K562 (cell line): ENCODE measurements at regions not wholly inside any gene's neighbourhood (a gene's known extent, or its start where the extent isn't known, plus 50 kb on each side); places are given as distances from the start of the nearest gene placed in this dataset.
A peak's percentile ranks its signal among the peaks of the same experiment; 100 is the strongest.

ENCODE experiments used
- ATAC-seq: fragments of 200-7000 bp; cut with Tn5 transposase; 3 replicates; pipeline ENCODE4 v1.9.1; 2020; ENCODE audit warnings: moderate library complexity
- BruUV-seq: library from RNA; stranded (reverse); fragments of 400-500 nt; replicated peaks from 2 replicates; lab custom pipeline; 2021; lab: Mats Ljungman, UMichigan
- CTCF ChIA-PET: fragments of 300-600 bp; formaldehyde crosslinking; extraction: SDS; loops from one replicate; lab custom pipeline; 2021; ENCODE audit warnings: low intra/inter-chr PET ratio; lab: Yijun Ruan, JAX
- POLR2A ChIA-PET: fragments of 300-600, 350-650 bp; sonication (Branson Sonifier 250); formaldehyde crosslinking; extraction: SDS; loops from one replicate; lab custom pipeline; 2021; ENCODE audit warnings: antibody characterized with exemption, inconsistent platforms; lab: Yijun Ruan, JAX
- DNase-seq, 4 experiments: peaks; one replicate each; pipeline versions ENCODE4 v3.0.0 to v3.0.0-alpha.2; 2011 to 2018; ENCODE audit warnings: low spot score in 3 of 4, mixed read lengths in 3 of 4; ENCODE audit errors: extremely low read depth in 1 of 4
- FAIRE-seq: peaks from 2 replicates; lab custom pipeline; 2011; peaks lifted over from hg19 to GRCh38; lab: Jason Lieb, UNC
- H2AFZ ChIP-seq: 2 replicates; pipeline ENCODE4 v1.6.0; 2011; ENCODE audit warnings: low read depth, low read length, control low read depth, inconsistent platforms
- H3K27ac ChIP-seq: fragments of 200-600 bp; 3 replicates; pipeline ENCODE4 v1.8.0; 2011; ENCODE audit warnings: low read depth, mild to moderate bottlenecking, control low read depth, inconsistent platforms, low read length, moderate library complexity, mixed read lengths; ENCODE audit errors: extremely low read depth
- H3K27me3 ChIP-seq, 2 experiments: fragments of 300-600 bp in 1 of 2; 2 replicates in 1 of 2; 3 replicates in 1 of 2; pipeline versions ENCODE4 v1.6.0 to v1.8.0; 2011; ENCODE audit warnings: inconsistent platforms in 2 of 2, low read length in 2 of 2, mild to moderate bottlenecking in 1 of 2, mixed read lengths in 1 of 2, moderate library complexity in 1 of 2; ENCODE audit not compliant: control insufficient read depth in 2 of 2, insufficient read depth in 2 of 2
- H3K36me3 ChIP-seq: fragments of 300-600 bp; 3 replicates; pipeline ENCODE4 v1.8.0; 2011; ENCODE audit warnings: mild to moderate bottlenecking, low read length, inconsistent platforms; ENCODE audit not compliant: control insufficient read depth, insufficient read depth
- H3K4me1 ChIP-seq, 2 experiments: fragments of 200-600 bp in 1 of 2; replicated peaks in 1 of 2; 2 replicates in 1 of 2; 3 replicates in 1 of 2; pipeline versions ENCODE4 v1.5.1 to v1.8.0; 2011; ENCODE audit warnings: inconsistent platforms in 2 of 2, low read length in 2 of 2, mild to moderate bottlenecking in 1 of 2, mixed read lengths in 1 of 2, moderate library complexity in 1 of 2; ENCODE audit not compliant: control insufficient read depth in 2 of 2, insufficient read depth in 2 of 2
- H3K4me2 ChIP-seq: 2 replicates; pipeline ENCODE4 v1.6.1; 2011; ENCODE audit warnings: low read length, control low read depth, inconsistent platforms, mixed read lengths; ENCODE audit not compliant: insufficient read depth
- H3K4me3 ChIP-seq: fragments of 200-600 bp; sonication (generic), shearing (Covaris generic); 2 replicates; pipeline ENCODE4 v1.5.1; 2016; ENCODE audit warnings: control low read depth, inconsistent platforms
- H3K79me2 ChIP-seq: fragments of 200-600 bp; 3 replicates; pipeline ENCODE4 v1.8.0; 2011; ENCODE audit warnings: low read length, inconsistent platforms; ENCODE audit not compliant: control insufficient read depth, insufficient read depth
- H3K9ac ChIP-seq, 2 experiments: 2 replicates each; pipeline versions ENCODE4 v1.6.0 to v1.6.1; 2011; ENCODE audit warnings: low read depth in 2 of 2, low read length in 2 of 2, control low read depth in 1 of 2, inconsistent platforms in 1 of 2, mild to moderate bottlenecking in 1 of 2, mixed read lengths in 1 of 2; ENCODE audit not compliant: insufficient read depth in 1 of 2
- H3K9me1 ChIP-seq: one replicate; pipeline ENCODE4 v1.6.0; 2011; ENCODE audit warnings: inconsistent platforms, mild to moderate bottlenecking, low read length, moderate library complexity; ENCODE audit not compliant: control insufficient read depth, insufficient read depth
- H3K9me3 ChIP-seq: replicated peaks from 2 replicates; pipeline ENCODE4 v1.5.1; 2011; ENCODE audit warnings: low read depth, low read length, inconsistent platforms; ENCODE audit not compliant: control insufficient read depth, insufficient read depth
- H4K20me1 ChIP-seq: replicated peaks from 2 replicates; pipeline ENCODE4 v1.6.1; 2011; ENCODE audit warnings: low read length, inconsistent platforms, mixed read lengths; ENCODE audit not compliant: control insufficient read depth, insufficient read depth
- FOXJ2 ChIP-seq: fragments of 200-800 bp; sonication (Bioruptor generic); IDR thresholded peaks from 2 replicates; pipeline ENCODE4 v1.6.1; 2016; ENCODE audit warnings: missing genetic modification characterization, missing compliant biosample characterization
- FOXK1 ChIP-seq: sonication (generic); formaldehyde crosslinking; IDR thresholded peaks from 2 replicates; pipeline ENCODE4 v1.8.0; 2022; ENCODE audit warnings: missing genetic modification reagents, mild to moderate bottlenecking, borderline replicate concordance
- GTF2A2 ChIP-seq: IDR thresholded peaks from 2 replicates; pipeline ENCODE4 v1.6.1; 2016; ENCODE audit warnings: mild to moderate bottlenecking, missing genetic modification characterization, missing compliant biosample characterization
- GTF2E2 ChIP-seq: fragments of 200-800 bp; sonication (Bioruptor generic); IDR thresholded peaks from 2 replicates; pipeline ENCODE4 v1.6.1; 2016; ENCODE audit warnings: missing genetic modification characterization, missing compliant biosample characterization
- MTF1 ChIP-seq: fragments of 250-450 bp; sonication (Bioruptor Pico); IDR thresholded peaks from 2 replicates; pipeline ENCODE4 v1.9.0; 2021; ENCODE audit warnings: moderate library complexity, mild to moderate bottlenecking, inconsistent platforms, borderline replicate concordance
- MYBL2 ChIP-seq, 2 experiments: fragments of 450-650 bp in 1 of 2; sonication (generic) in 1 of 2; formaldehyde crosslinking in 1 of 2; IDR thresholded peaks; 2 replicates each; pipeline versions ENCODE4 v1.6.1 to v1.8.1; 2017 to 2022; ENCODE audit warnings: borderline replicate concordance in 1 of 2, inconsistent platforms in 1 of 2, low read depth in 1 of 2, mild to moderate bottlenecking in 1 of 2, missing genetic modification reagents in 1 of 2, moderate library complexity in 1 of 2
- NFIX ChIP-seq: fragments of 250-450 bp; sonication (Bioruptor Pico); IDR thresholded peaks from 2 replicates; pipeline ENCODE4 v1.4.0; 2020; ENCODE audit warnings: low read depth, mild to moderate bottlenecking, moderate library complexity
- RNF219 ChIP-seq: fragments of 250-450 bp; sonication (Bioruptor Pico); IDR thresholded peaks from 2 replicates; pipeline ENCODE4 v1.5.0; 2022; ENCODE audit warnings: mild to moderate bottlenecking
- SMAD2 ChIP-seq: fragments of 150-350 bp; IDR thresholded peaks from 2 replicates; pipeline ENCODE4 v1.6.1; 2014; ENCODE audit warnings: low read depth, mild to moderate bottlenecking, low read length
- SMAD4 ChIP-seq: fragments of 250-450 bp; sonication (Bioruptor Pico); conservative IDR thresholded peaks from 2 replicates; pipeline ENCODE4 v1.8.0; 2021; ENCODE audit warnings: inconsistent platforms, mild to moderate bottlenecking, moderate library complexity
- STAT5B ChIP-seq: fragments of 250-450 bp; sonication (Bioruptor Pico); IDR thresholded peaks from 2 replicates; pipeline ENCODE4 v1.8.0; 2021; ENCODE audit warnings: mild to moderate bottlenecking, inconsistent platforms
- TCF7 ChIP-seq: sonication (generic); IDR thresholded peaks from 2 replicates; pipeline ENCODE4 v1.6.1; 2016; ENCODE audit warnings: antibody characterized with exemption, borderline replicate concordance
- TFAM ChIP-seq: fragments of 250-450 bp; sonication (Bioruptor Pico); conservative IDR thresholded peaks from 2 replicates; pipeline ENCODE4 v1.5.0; 2021; ENCODE audit warnings: mild to moderate bottlenecking, moderate library complexity
- WHSC1 ChIP-seq: IDR thresholded peaks from one replicate; pipeline ENCODE4 v1.6.1; 2012; ENCODE audit warnings: low read length, control low read depth, inconsistent platforms
- ZBTB49 ChIP-seq: sonication (generic); formaldehyde crosslinking; IDR thresholded peaks from 2 replicates; pipeline ENCODE4 v1.8.0; 2022; ENCODE audit warnings: missing genetic modification reagents, mild to moderate bottlenecking, borderline replicate concordance
- ZNF3 ChIP-seq: fragments of 250-450 bp; sonication (Bioruptor Pico); IDR thresholded peaks from 2 replicates; pipeline ENCODE4 v1.5.0; 2021; ENCODE audit warnings: mild to moderate bottlenecking, moderate library complexity
- ZNF444 ChIP-seq: fragments of 250-450 bp; sonication (Bioruptor Pico); IDR thresholded peaks from 2 replicates; pipeline ENCODE4 v1.4.0; 2020; ENCODE audit warnings: mild to moderate bottlenecking, moderate library complexity
- ZNF511 ChIP-seq: sonication (generic); formaldehyde crosslinking; IDR thresholded peaks from 2 replicates; pipeline ENCODE4 v1.8.0; 2022; ENCODE audit warnings: mild to moderate bottlenecking, missing genetic modification reagents
- WGBS: fragments of 100-300 bp; shearing (Covaris generic); methylation state at CpG from one replicate; pipeline ENCODE4 v1.1.6; 2016; ENCODE audit warnings: low coverage, mixed read lengths; ENCODE audit not compliant: insufficient coverage; ENCODE audit errors: missing lambda C conversion rate; 5-methylcytosine and 5-hydroxymethylcytosine counted together
- in situ Hi-C: fragments of 300-500 bp; cut with MboI; formaldehyde crosslinking; loops from 4 replicates; pipeline ENCODE4 v1.15.0; 2018; ENCODE audit warnings: inconsistent platforms, mixed read lengths
- intact Hi-C: fragments of 100-400 bp; cut with micrococcal nuclease; formaldehyde crosslinking; loops from 2 replicates; pipeline ENCODE4 v1.14.2; 2022

- H3K36me3 ChIP-seq, result no peaks in the 10 kb centered on the region
- ChIA-PET CTCF (no interaction called here), POLR2A (no interaction called here)
- H3K4me1 ChIP-seq, result no peaks in the 10 kb centered on the region
- BruUV-seq, result no TSS peak
- no peaks in the 10 kb centered on the region for H3K9me3 ChIP-seq
- intact Hi-C loops, result no loop called here
- no peak overlapping the region for H3K27ac ChIP-seq
- no peak overlapping the region for H2AFZ ChIP-seq
- no peaks in the 10 kb centered on the region for H3K9me1 ChIP-seq
- H3K9ac ChIP-seq, result no peak overlapping the region
- H3K79me2 ChIP-seq, result no peaks in the 10 kb centered on the region
- DNase-seq, result peak in 1 of 4 experiments; percentile 2
- TF ChIP-seq SMAD4 (CRISPR knock-in tag) (no peak), TCF7 (no peak), WHSC1 (no peak), SMAD2 (no peak), GTF2E2 (tag) (no peak), MYBL2 (IDR thresholded peaks at IDR 0.05; ENCODE audit: low read depth) (no peak), MYBL2 (CRISPR knock-in tag; IDR thresholded peaks at IDR 0.05; ENCODE audit: borderline replicate concordance) (no peak), NFIX (CRISPR knock-in tag) (no peak), ZNF444 (CRISPR knock-in tag) (no peak), TFAM (CRISPR knock-in tag) (no peak), STAT5B (CRISPR knock-in tag) (no peak), ZNF511 (CRISPR knock-in tag) (no peak), ZBTB49 (CRISPR knock-in tag) (no peak), GTF2A2 (tag) (no peak), ZNF3 (CRISPR knock-in tag) (no peak), RNF219 (CRISPR knock-in tag) (no peak), FOXJ2 (tag) (no peak), FOXK1 (no peak), MTF1 (CRISPR knock-in tag) (no peak)
- TF ChIP-seq, all 486 proteins: peak for 0
- in situ Hi-C loops, result no loop called here
- H3K4me2 ChIP-seq, result no peak overlapping the region
- no peak for FAIRE-seq
- no peak overlapping the region for H3K4me3 ChIP-seq
- H3K27me3 ChIP-seq, result no peaks in the 10 kb centered on the region
- ATAC-seq, result no peak
- 4% methylated on average over 10 of the region's 49 CpGs for WGBS
- H4K20me1 ChIP-seq, result no peaks in the 10 kb centered on the region
These were observed 1005.5 kb upstream of the PTPRD start for GRCh38 chr9:11618241-11618805.
